Chondrocyte (in vitro differentiated cells): ENCODE measurements at regions not wholly inside any gene's neighbourhood (a gene's known extent, or its start where the extent isn't known, plus 50 kb on each side); places are given as distances from the start of the nearest gene placed in this dataset.

ENCODE experiments used
- DNase-seq: peaks from one replicate; pipeline ENCODE4 v3.0.0; 2021; ENCODE audit warnings: mixed read lengths, low spot score
- H3K27ac Mint-ChIP-seq: one replicate; pipeline ENCODE4 v1.8.0; 2021; ENCODE audit warnings: mild to moderate bottlenecking, moderate library complexity, mixed read lengths; ENCODE audit not compliant: unreplicated experiment
- H3K27me3 Mint-ChIP-seq: 2 replicates; pipeline ENCODE4 v1.8.0; 2021; ENCODE audit warnings: low read depth, mixed read lengths
- H3K36me3 Mint-ChIP-seq: 2 replicates; pipeline ENCODE4 v1.8.0; 2021; ENCODE audit warnings: low read depth, mixed read lengths
- H3K4me1 Mint-ChIP-seq: 2 replicates; pipeline ENCODE4 v1.8.0; 2021; ENCODE audit warnings: low read depth, mild to moderate bottlenecking, mixed read lengths
- H3K4me3 Mint-ChIP-seq: one replicate; pipeline ENCODE4 v1.8.0; 2021; ENCODE audit warnings: mild to moderate bottlenecking, moderate library complexity, mixed read lengths; ENCODE audit not compliant: unreplicated experiment
- H3K9me3 Mint-ChIP-seq: 2 replicates; pipeline ENCODE4 v1.8.0; 2021; ENCODE audit warnings: low read depth, mixed read lengths
- TF ChIP-seq, protein P1 (sequence below): fragments of 200-600 bp; sonication (generic); IDR thresholded peaks from 2 replicates; pipeline ENCODE4 v1.5.0; 2021; ENCODE audit warnings: antibody characterized with exemption, mild to moderate bottlenecking, moderate library complexity

DNA sequence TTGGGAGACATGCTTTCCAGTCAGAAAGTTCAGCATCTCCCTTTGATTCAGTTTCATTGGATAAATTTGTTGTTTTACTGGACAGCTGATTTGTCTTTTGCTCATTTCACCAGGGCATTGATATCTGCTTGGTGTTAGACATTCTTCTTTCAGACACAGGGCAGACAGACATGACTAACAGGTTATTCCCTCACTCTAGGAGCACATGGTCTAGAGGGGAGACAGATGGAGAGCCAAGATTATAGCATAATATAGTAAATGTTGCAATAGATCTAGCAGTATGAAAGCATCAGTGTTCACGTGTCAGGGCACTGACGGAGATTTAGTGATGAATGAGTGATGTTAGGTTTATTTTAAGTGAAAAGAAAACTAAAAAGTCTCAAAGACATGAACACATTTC, 187.0 kb upstream of the CYRIA start:
- H3K27ac Mint-ChIP-seq: no peak overlapping the region
- H3K27me3 Mint-ChIP-seq: no peaks in the 10 kb centered on the region
- H3K4me1 Mint-ChIP-seq: no peaks in the 10 kb centered on the region
- H3K9me3 Mint-ChIP-seq: no peaks in the 10 kb centered on the region
- H3K36me3 Mint-ChIP-seq: no peaks in the 10 kb centered on the region
- TF ChIP-seq, protein P1, sequence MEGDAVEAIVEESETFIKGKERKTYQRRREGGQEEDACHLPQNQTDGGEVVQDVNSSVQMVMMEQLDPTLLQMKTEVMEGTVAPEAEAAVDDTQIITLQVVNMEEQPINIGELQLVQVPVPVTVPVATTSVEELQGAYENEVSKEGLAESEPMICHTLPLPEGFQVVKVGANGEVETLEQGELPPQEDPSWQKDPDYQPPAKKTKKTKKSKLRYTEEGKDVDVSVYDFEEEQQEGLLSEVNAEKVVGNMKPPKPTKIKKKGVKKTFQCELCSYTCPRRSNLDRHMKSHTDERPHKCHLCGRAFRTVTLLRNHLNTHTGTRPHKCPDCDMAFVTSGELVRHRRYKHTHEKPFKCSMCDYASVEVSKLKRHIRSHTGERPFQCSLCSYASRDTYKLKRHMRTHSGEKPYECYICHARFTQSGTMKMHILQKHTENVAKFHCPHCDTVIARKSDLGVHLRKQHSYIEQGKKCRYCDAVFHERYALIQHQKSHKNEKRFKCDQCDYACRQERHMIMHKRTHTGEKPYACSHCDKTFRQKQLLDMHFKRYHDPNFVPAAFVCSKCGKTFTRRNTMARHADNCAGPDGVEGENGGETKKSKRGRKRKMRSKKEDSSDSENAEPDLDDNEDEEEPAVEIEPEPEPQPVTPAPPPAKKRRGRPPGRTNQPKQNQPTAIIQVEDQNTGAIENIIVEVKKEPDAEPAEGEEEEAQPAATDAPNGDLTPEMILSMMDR: no peak
- DNase-seq: no peak
- H3K4me3 Mint-ChIP-seq: no peak overlapping the region

DNA sequence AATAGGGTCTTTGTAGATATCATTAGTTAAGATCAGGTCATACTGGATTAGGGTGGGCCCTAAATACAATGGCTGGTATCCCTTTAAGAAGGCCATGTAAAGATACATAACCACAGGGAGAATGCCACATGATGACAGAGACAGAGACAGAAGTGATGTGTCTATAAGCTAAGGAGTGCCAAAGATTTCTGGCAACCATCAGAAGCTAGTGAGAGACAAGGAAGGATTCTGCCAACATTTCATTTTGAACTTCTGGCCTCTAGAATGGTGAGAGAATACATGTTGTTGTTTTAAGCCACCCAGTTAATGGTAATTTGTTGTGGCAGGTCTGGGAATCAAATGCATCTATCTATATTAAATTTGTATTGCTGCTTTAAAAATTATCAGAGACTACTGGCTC, 185.5 kb upstream of the CYRIA start:
- no peaks in the 10 kb centered on the region for H3K4me1 Mint-ChIP-seq
- no peak for DNase-seq
- peaks cover 1% of the 10 kb centered on the region for H3K27me3 Mint-ChIP-seq
- H3K27ac Mint-ChIP-seq: no peak overlapping the region
- TF ChIP-seq, protein P1: no peak
- no peaks in the 10 kb centered on the region for H3K36me3 Mint-ChIP-seq
- H3K4me3 Mint-ChIP-seq: no peak overlapping the region
- H3K9me3 Mint-ChIP-seq: no peaks in the 10 kb centered on the region

DNA sequence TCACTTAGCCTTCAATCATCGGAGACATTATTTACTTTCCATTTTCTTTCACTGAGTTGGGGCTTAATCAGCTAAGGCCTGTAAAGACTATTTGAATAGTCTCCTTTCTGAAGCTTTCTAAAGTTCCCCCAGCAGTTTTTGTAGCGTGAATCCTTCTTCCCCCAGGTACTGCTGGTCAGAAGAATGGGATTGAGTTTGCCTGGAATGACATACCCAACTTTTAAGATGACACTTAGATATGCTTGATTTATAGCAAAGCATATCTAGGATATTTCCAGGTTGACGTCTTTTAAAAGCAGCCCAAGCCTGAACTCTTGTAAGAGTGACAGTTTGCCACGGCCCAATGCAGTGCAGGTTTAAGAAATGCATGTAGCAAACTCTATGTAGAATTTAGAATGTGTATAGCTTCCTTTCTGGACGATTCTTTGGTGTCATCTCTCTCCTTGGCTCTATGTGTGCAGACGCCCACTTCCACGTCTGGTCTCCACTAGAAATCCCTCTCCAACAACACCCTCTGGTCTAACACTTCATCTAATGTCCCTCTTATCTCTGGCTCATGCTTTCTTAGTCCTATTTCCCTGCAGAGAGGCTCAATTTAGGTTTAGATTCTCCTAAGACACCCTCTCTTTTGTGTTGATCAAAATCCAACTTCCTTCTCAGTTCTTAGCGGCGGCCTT, 175.0 kb upstream of the CYRIA start:
- Mint-ChIP-seq H3K4me3 (no peak overlapping the region), H3K4me1 (no peaks in the 10 kb centered on the region), H3K9me3 (no peaks in the 10 kb centered on the region), H3K36me3 (no peaks in the 10 kb centered on the region), H3K27me3 (peaks cover 8% of the 10 kb centered on the region), H3K27ac (no peak overlapping the region)
- no peak for DNase-seq
- TF ChIP-seq, protein P1: no peak

DNA sequence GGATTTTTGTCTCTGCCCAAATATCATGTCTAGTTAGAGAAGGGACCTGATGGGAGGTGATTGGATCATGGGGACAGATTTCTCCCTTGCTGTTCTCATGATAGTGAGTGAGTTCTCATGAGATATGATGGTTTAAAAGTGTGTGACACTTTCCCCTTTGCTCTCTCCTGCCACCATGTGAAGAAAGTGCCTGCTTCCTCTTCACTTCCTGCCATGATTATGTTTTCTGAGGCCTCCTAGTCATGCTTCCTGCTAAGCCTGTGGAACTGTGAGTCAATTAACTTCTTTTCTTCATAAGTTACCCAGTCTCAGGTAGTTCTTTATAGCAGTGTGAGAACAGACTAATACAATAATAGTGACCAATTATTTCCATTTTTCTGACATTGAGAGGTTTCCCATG, 167.3 kb upstream of the CYRIA start:
- TF ChIP-seq, protein P1: no peak
- Mint-ChIP-seq H3K36me3 (no peaks in the 10 kb centered on the region), H3K4me3 (no peak overlapping the region), H3K27ac (no peak overlapping the region), H3K9me3 (no peaks in the 10 kb centered on the region), H3K4me1 (no peaks in the 10 kb centered on the region), H3K27me3 (peaks cover 3% of the 10 kb centered on the region)
- DNase-seq: no peak

DNA sequence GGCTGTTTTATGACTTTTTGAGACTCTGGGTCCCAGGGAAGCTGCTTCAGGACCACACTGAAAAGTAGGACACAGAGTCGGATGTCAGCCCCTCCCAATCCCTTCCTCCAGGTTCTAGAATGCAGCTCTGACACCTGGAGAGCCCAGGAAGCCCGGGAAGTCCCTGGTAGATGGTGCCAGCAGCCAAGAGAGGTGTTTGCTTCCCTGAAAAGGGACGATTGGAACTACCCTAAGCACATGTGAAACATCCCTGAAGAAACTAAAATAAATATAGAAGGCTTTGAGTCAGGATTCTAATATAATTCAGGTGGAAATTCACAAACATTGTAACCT, 163.2 kb upstream of the CYRIA start:
- Mint-ChIP-seq H3K36me3 (no peaks in the 10 kb centered on the region), H3K27me3 (no peaks in the 10 kb centered on the region), H3K9me3 (peaks cover 5% of the 10 kb centered on the region), H3K4me1 (no peaks in the 10 kb centered on the region), H3K27ac (no peak overlapping the region), H3K4me3 (no peak overlapping the region)
- no peak for DNase-seq
- TF ChIP-seq, protein P1: no peak
